GM21723 (cell line): ENCODE measurements at regions not wholly inside any gene's neighbourhood (a gene's known extent, or its start where the extent isn't known, plus 50 kb on each side); places are given as distances from the start of the nearest gene placed in this dataset.

ENCODE experiments used
- ATAC-seq: cut with Tn5 transposase; IDR thresholded peaks from one replicate; pipeline ENCODE4 v1.9.1; 2021; ENCODE audit warnings: mild to moderate bottlenecking, moderate library complexity; ENCODE audit not compliant: unreplicated experiment

DNA sequence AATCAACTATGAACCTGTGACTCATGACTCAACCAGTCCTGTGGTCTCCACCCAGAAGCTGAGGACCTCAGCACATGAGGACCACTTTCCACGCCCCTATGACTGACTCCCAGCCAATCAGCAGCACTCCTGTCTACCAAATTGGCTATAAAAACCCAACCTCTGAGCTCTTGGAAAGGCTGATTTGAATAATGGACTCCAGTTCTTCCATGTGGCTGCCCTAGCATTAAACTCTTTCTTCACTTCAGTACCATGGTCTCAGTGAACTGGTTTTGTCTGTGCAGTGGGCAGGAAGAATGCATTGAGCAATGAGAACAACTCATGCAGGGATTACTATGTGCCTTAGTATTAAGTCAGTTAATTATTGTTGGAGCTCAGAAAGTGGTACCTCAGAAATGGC, 78.3 kb downstream of the CMPK2 start:
- ATAC-seq: no peak

DNA sequence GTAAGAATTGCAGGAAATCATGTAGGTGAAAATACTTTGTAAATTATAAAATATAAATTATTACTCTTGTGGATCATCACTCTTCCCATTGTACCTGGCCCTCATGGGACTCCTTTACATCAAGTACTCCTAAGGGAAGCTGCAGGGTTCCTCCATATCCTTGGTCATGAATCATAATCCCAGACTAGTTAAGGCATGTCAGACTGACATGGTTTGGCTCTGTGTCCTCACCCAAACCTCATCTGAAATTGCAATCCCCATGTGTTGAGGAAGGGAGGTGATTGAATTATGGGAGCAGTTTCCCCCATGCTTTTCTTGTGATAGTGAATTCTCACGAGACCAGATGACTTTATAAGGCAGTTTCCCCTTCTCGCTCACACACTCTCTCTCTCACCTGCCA, 77.1 kb downstream of the CMPK2 start:
- ATAC-seq: no peak

- ATAC-seq: no peak
Measured at GRCh38 chr2:6789559-6790138, 76.1 kb downstream of the CMPK2 start.

GRCh38 chr2:6791682-6792081, 74.0 kb downstream of the CMPK2 start:
- no peak for ATAC-seq

- ATAC-seq: no peak
Measured at GRCh38 chr2:6792883-6793282, 72.8 kb downstream of the CMPK2 start.

GRCh38 chr2:6793371-6793770, 72.3 kb downstream of the CMPK2 start:
- ATAC-seq: no peak

DNA sequence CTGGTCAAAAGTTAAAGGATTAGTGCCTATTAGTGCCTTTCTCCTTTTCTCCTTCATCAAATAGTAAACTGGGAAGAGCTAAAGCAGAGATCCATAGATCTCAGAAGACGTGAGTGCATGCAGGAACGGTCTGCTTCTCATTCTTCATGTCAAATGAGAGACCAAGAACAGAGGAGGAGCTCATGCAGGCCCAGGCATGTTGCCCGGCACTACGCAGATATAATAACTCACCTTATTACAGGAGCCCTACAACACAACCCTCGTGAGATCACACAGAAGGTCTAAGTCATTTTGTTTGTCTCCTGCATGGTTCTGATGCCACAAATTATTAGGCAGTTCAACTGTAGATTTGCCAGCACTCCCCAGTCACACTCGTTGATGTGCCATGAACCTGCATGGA, 71.8 kb downstream of the CMPK2 start:
- ATAC-seq: no peak

DNA sequence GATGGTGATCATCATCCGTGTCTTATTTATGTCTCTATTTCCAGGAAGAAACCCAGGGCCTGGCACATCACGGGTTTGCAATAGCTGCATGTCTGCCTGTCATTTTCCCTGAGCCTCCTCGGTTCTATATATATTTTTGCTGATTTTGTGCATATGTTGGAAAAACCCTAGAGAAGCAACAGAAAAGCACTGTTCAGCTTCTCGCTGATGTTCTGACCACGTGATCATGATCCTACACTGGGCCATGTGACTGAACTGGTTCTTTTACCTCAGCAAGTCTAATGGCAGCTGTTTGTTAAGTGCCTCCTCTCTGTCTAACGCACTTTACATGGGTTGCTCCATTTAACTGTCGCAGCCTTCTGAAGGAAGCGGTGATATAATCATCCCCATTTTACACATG, 71.3 kb downstream of the CMPK2 start:
- ATAC-seq: no peak
